Testis (tissue), 2 donors: ENCODE measurements at regions not wholly inside any gene's neighbourhood (a gene's known extent, or its start where the extent isn't known, plus 50 kb on each side); places are given as distances from the start of the nearest gene placed in this dataset.
"Not testable (repeated sequence)": the region's sequence is repeated elsewhere in the genome, so short reads cannot be mapped to it uniquely, and the experiment has no call there.

Experiments
- DNase-seq: peaks from one replicate; pipeline ENCODE4 v3.0.0-alpha.2; 2019
- H3K27ac ChIP-seq, 2 donors: fragments of 200-600 bp; sonication (generic); one replicate each; pipeline ENCODE4 v1.5.1; 2019
- H3K27me3 ChIP-seq: fragments of 200-600 bp; sonication (generic); one replicate; pipeline ENCODE4 v1.5.1; 2019
- H3K36me3 ChIP-seq: fragments of 200-600 bp; sonication (generic); one replicate; pipeline ENCODE4 v1.5.1; 2017; ENCODE audit warnings: low read depth; ENCODE audit errors: missing control alignments
- H3K4me1 ChIP-seq: fragments of 200-600 bp; sonication (generic); one replicate; pipeline ENCODE4 v1.5.1; 2019
- H3K4me3 ChIP-seq, 2 donors: fragments of 200-600 bp; sonication (generic); one replicate each; pipeline ENCODE4 v1.5.1; 2017 to 2019
- H3K9me3 ChIP-seq: fragments of 200-600 bp; sonication (generic); one replicate; pipeline ENCODE4 v1.5.1; 2017
- POLR2A ChIP-seq: fragments of 450-650 bp; IDR thresholded peaks from one replicate; pipeline ENCODE4 v1.6.1; 2017; ENCODE audit warnings: antibody characterized with exemption, mild to moderate bottlenecking, moderate library complexity
- WGBS, 2 donors: methylation state at CpG; one replicate each; pipeline ENCODE4 v1.1.5; 2018; 5-methylcytosine and 5-hydroxymethylcytosine counted together
- intact Hi-C: fragments of 100-400 bp; cut with DNase I; formaldehyde crosslinking; loops from one replicate; pipeline ENCODE4 v1.15.1; 2023; ENCODE audit warnings: low total_unique reads
- TF ChIP-seq, protein P1 (sequence below), 3 experiments: fragments of 450-650 bp in 2 of 3; fragments of 200-600 bp in 1 of 3; sonication (generic) in 1 of 3; IDR thresholded peaks; one replicate each; pipeline ENCODE4 v1.5.1; 2016 to 2019; ENCODE audit warnings: antibody characterized with exemption in 3 of 3, mild to moderate bottlenecking in 2 of 3, moderate library complexity in 1 of 3

DNA sequence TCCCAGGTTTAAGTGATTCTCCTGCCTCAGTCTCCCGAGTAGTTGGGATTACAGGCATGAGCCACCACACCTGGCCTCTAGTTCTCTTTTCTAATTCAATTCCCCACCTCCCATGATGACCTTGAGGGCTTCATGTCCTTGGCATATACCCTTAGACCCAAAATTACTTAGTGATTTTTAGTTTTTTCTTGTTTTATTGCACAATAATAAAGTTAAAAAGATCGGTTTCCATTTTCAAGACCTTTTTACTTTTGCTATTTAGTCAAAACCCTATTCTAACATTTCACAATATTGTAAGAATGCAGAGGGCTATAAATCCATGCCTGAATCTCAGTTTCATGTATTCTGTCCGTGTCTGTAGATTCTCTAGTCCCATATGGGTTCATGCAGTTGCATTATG is 354.6 kb upstream of the FANCL start:
- no peak for DNase-seq
- whole genome bisulfite sequencing, 2 donors, result 59 to 66% methylated on average over 3 of the region's 3 CpGs
- intact Hi-C loops, result no loop called here
- no peak overlapping the region for H3K27ac ChIP-seq
- no peak overlapping the region for H3K4me3 ChIP-seq
- TF ChIP-seq, protein P1, sequence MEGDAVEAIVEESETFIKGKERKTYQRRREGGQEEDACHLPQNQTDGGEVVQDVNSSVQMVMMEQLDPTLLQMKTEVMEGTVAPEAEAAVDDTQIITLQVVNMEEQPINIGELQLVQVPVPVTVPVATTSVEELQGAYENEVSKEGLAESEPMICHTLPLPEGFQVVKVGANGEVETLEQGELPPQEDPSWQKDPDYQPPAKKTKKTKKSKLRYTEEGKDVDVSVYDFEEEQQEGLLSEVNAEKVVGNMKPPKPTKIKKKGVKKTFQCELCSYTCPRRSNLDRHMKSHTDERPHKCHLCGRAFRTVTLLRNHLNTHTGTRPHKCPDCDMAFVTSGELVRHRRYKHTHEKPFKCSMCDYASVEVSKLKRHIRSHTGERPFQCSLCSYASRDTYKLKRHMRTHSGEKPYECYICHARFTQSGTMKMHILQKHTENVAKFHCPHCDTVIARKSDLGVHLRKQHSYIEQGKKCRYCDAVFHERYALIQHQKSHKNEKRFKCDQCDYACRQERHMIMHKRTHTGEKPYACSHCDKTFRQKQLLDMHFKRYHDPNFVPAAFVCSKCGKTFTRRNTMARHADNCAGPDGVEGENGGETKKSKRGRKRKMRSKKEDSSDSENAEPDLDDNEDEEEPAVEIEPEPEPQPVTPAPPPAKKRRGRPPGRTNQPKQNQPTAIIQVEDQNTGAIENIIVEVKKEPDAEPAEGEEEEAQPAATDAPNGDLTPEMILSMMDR (IDR thresholded peaks at IDR 0.05), result no peak
- TF ChIP-seq POLR2A, result no peak
- H3K36me3 ChIP-seq, result no peaks in the 10 kb centered on the region
- H3K9me3 ChIP-seq, result no peaks in the 10 kb centered on the region
- no peaks in the 10 kb centered on the region for H3K4me1 ChIP-seq
- H3K27me3 ChIP-seq, result no peaks in the 10 kb centered on the region

DNA sequence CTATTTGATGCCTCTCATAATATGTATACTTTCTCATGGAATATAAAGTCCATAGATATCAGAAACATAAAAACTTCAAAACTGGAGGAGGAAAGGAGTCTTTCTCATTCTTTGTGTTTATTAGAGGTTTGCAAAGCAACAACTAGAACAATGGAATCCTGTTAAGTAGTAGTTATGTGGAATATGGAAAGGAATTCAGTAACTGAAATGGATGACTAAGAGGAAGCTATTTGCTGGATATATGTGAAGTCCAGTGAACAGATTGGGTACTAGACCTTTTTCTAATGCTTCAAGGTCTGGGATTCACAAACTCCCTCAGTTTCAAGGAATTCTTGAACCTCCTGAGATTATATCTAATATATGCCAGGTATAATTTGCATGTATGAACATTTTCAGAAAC is 353.6 kb upstream of the FANCL start:
- Histone ChIP-seq H3K27ac (no peak overlapping the region), H3K36me3 (no peaks in the 10 kb centered on the region), H3K27me3 (no peaks in the 10 kb centered on the region), H3K4me1 (no peaks in the 10 kb centered on the region), H3K9me3 (no peaks in the 10 kb centered on the region), H3K4me3 (no peak overlapping the region)
- TF ChIP-seq, protein P1 (IDR thresholded peaks at IDR 0.05), result no peak
- no peak for TF ChIP-seq POLR2A
- intact Hi-C loops, result no loop called here
- DNase-seq, result no peak

DNA sequence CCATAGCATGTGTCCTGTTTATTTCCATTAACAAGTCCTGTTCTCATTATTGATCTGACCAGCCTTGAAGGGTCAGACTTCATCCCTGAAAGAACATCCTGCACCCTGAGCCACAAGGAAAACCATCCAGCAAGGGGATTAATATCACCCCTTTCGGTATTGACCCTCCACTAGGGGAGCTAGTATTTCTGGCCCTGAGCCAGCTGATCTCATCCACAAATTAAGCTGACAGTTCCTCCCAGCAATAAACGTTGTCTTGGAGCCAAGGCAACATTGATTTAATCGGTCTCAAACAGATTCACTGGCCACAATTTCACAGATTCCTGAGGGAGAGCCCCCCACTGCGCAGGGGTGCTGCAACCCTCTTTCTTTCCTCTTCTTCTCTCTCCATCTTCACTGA is 353.1 kb upstream of the FANCL start:
- no peak overlapping the region for H3K27ac ChIP-seq
- no peak for DNase-seq
- no peaks in the 10 kb centered on the region for H3K36me3 ChIP-seq
- H3K27me3 ChIP-seq, result no peaks in the 10 kb centered on the region
- intact Hi-C loops, result no loop called here
- H3K4me3 ChIP-seq, result no peak overlapping the region
- no peaks in the 10 kb centered on the region for H3K4me1 ChIP-seq
- TF ChIP-seq, protein P1 (IDR thresholded peaks at IDR 0.05), result no peak
- no peak for TF ChIP-seq POLR2A
- 53% methylated on average over 4 of the region's 4 CpGs for WGBS, 2 donors
- H3K9me3 ChIP-seq, result no peaks in the 10 kb centered on the region

DNA sequence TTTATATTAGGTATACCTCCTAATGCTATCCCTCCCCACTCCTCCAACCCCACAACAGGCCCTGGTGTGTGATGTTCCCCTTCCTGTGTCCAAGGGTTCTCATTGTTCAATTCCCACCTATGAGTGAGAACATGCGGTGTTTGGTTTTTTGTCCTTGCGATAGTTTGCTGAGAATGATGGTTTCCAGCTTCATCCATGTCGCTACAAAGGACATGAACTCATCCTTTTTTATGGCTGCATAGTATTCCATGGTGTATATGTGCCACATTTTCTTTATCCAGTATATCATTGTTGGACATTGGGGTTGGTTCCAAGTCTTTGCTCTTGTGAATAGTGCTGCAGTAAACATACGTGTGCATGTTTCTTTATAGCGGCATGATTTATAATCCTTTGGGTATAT is 345.1 kb upstream of the FANCL start:
- H3K9me3 ChIP-seq, intact Hi-C loops: not testable (repeated sequence)
- WGBS, 2 donors, result 95% methylated on average over 5 of the region's 5 CpGs

DNA sequence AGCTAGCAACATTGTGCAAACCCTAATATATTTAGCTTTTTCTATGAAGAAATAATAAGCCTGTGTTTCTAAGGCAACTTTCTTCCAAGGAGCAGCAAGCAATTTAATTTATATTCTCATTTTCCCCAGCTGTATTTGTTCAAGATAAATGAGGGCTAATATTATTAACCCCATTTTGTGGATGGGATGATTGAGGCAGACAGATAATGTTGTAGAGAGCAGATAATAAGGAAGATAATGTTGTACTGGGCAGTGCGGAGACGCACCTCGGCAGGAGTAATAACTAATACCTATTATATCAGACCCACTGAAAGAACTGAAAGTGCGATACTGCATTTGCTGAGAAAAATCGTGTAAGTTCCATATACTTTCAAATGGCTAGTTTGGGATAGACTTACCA is 344.1 kb upstream of the FANCL start:
- TF ChIP-seq POLR2A, result no peak
- TF ChIP-seq, protein P1 (IDR thresholded peaks at IDR 0.05), result no peak
- H3K9me3 ChIP-seq, result no peaks in the 10 kb centered on the region
- H3K4me3 ChIP-seq, result no peak overlapping the region
- DNase-seq, result no peak
- WGBS, 2 donors, result 84 to 88% methylated on average over 5 of the region's 5 CpGs
- no peaks in the 10 kb centered on the region for H3K36me3 ChIP-seq
- intact Hi-C loops, result no loop called here
- H3K4me1 ChIP-seq, result no peaks in the 10 kb centered on the region
- no peaks in the 10 kb centered on the region for H3K27me3 ChIP-seq
- no peak overlapping the region for H3K27ac ChIP-seq

More for the DNA sequence above, 345.1 kb upstream of the FANCL start:
- not testable (repeated sequence) for H3K27me3 ChIP-seq, H3K4me3 ChIP-seq, DNase-seq, H3K36me3 ChIP-seq, H3K4me1 ChIP-seq, H3K27ac ChIP-seq
